M059J (cell line): ENCODE measurements at regions not wholly inside any gene's neighbourhood (a gene's known extent, or its start where the extent isn't known, plus 50 kb on each side); places are given as distances from the start of the nearest gene placed in this dataset.
A peak's percentile ranks its signal among the peaks of the same experiment; 100 is the strongest.
"Not testable (repeated sequence)": the region's sequence is repeated elsewhere in the genome, so short reads cannot be mapped to it uniquely, and the experiment has no call there.

Experiments
- DNase-seq: peaks from one replicate; pipeline ENCODE4 v3.0.0-alpha.2; 2012; ENCODE audit warnings: low read depth

DNA sequence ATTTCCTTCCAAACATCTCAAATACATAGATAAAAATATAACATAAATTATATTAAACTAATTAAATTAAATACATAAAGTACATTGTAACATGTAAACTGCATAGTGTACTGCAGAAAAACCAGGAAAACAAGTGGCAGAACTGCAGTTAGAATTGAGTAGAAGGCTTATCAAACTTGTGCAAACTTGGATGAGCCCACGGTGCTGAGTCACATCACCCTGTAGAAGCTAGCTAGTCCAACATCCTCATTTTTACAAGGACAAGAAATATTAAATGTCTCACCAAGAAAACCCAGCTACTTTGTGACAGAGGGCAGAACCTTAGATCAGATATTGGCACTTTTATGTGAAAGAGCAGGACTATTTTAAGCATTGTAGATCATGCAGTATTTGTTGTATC lies 807.9 kb upstream of the NUDT12 start:
- DNase-seq, result peak; percentile 22

DNA sequence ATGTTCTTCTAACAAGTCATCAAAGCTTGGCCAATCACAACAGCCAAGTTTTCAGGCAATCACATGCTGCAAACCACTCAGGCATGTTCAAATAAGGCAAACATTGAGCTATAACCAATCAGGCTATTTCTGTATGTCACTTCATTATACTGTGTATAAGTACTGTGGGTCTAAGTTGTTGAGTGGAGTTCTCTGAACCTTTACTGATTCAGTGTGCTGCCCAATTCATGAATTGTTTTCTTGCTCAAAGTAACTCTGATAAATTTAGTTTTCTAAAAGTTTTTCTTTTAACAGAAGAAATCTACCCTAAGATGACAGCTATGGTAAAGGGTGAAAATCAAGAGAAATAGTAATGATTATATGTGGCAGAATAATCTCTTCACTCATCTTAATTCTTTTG lies 805.4 kb upstream of the NUDT12 start:
- no peak for DNase-seq

DNA sequence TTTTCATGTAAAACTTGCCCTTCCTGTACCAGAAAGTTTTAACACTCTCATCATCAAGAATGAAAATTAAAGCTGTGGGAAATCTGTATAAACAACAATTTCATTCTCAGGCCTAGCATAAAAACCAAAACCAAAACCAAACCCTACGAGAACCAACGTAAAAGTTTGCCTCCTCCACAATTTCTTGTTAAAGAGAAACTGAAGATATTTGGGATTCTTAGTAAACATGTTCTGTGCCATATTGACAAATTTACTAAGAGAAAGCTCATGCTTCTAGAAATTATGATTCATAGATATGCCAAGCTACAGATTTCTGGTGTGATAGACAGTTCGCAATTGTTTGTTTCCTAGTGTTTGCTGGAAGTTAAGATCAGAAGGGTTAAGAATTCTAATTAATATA lies 801.0 kb upstream of the NUDT12 start:
- DNase-seq, result peak; percentile 38

DNA sequence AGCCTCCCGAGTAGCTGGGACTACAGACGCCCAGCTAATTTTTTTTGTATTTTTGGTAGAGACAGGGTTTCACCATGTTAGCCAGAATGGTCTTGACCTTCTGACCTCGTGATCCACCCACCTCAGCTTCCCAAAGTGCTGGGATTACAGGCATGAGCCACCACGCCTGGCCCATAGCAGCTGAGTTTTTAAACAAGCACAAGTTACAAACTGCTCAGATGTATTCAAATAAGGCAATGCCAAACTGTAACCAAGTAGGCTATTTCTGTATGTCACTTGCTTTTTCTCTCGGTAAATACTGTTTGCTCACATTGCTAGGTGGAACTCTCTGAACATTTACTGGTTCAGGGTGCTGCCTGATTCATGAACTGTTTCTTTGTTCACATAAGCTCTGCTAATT lies 799.3 kb upstream of the NUDT12 start:
- DNase-seq, result peak; percentile 29

DNA sequence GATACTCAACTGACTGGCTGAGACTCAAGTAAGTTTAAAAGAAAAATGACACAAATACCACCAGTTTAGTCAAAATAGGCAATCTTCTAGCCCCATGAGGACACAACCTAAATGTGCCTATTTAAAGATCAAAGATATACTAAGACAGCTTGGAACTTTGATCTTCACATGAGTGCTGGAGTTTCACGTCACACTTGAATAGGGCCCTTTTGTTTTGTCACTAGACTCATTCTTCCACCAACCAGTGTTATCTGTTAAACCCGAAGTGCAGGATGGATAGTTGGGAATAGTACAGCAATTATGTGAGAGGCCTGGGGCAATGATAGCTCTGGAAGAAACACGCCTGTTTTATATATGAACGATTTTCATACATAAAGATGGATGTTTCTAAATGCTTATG lies 792.8 kb upstream of the NUDT12 start:
- DNase-seq, result no peak

DNA sequence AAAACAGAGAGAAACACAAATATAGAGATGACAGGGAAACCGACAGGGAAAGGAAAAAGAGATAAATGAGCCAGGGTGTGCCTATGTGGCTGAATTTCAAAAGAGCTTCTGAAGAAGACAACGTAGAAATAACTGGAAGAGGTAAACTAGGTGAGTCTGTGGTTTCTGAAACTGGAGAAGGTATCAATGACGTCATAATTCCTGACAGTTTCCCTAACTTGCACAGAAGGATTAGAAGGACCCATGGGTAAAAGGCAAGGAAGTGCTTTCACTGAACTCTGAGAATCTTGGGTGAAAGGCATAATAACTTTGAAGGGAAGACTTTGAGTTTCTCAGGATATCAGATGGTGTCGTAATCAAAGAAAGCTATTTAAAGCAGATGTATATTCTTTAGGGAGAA lies 790.8 kb upstream of the NUDT12 start:
- DNase-seq, result peak; percentile 4

DNA sequence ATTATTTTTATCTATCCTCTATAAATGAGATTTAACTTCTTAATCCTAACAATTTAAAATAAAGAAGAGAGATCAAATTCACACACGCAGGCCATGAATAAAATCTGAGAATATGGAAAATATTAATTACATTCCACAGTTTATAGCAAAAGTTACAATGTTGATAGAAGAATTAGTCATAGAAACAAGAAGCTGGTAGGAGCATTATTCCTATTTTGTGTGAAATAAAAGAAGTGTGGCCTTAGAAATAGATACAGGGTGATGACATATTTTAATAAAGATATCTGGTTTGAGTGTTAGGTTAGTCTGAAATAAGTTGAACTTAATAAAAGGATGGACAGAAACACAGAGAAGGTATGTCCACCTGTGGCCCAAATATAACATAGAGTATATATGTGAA lies 790.4 kb upstream of the NUDT12 start:
- DNase-seq, result no peak

DNA sequence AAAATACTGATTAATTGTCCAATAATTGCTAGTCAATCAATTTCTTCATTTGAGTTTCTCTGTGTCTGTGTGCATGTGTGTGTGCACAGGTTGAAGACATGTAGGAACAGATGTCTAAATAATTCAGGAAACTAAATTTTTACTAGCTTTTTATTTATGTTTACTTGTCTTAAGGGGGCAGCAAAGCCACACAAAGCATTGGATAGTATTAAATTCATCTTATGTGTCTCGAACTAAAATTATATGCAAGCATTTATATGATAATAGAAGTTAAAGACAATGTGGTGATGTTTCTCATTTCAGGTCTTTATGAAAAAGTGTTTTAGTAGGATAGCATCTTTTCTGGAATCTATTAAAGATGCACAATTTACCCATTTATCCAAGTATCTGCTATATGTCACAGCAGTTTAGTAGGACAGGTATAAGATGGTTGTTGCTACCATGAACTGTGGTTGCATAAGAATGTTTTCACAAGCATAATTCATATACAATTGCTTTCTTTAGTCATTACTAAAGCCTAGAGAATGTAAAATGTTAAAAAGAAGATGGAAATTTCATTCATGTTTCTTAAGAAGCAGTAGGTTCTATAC lies 784.6 kb upstream of the NUDT12 start:
- DNase-seq, result peak; percentile 49

DNA sequence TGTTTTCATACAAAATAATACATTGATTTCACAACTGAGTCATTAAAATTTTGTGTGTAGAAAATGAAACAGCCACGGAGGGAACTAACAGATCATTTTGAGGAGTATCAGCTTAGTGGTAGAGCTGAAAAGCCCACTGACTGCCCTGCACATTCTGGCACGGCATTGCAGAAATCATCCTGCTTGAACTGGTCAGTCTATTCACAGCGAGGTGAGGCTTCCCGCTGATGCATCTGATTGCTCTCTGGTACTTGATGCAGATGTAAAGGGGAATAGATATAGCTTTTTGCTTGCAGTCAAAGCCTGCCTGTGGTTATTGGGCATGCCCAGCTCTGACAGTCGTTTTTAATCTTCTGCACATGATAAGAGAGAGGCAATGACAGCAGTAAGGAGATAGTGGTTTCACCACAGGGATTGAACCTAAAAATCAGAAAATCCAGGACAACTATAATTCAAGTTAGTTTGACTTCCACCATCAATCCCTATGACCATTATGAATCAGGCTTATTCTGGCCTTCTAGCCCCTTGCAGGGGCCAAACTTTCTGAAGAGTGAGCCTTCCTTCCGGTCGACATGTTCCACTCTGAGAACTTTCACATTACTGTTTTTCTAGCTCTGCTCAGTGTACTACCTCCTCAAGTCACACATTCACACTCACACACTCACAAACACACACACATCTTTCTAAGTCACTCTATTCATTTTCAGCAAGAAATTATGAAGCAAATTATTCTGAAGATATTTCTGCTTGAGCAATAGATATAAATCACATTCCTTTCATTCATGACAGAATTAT lies 782.8 kb upstream of the NUDT12 start:
- peak; percentile 51 for DNase-seq

DNA sequence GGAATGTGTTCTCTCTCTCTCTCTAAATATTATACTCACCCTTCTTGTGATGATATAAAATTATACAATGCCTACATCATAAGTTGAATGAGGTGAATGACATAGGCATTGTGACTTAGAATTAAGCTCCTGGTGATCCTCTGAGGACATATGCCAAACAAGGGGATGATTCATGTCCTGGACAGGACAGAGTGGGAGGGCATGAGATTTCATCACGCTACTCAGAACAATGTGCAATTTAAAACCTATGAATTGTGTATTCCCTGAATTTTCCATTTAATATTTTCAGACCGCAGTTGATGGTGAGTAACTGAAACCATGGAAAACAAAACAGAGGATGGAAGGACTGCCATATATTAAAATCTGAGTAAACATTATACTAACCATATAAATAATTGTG lies 782.2 kb upstream of the NUDT12 start:
- peak; percentile 79 for DNase-seq

DNA sequence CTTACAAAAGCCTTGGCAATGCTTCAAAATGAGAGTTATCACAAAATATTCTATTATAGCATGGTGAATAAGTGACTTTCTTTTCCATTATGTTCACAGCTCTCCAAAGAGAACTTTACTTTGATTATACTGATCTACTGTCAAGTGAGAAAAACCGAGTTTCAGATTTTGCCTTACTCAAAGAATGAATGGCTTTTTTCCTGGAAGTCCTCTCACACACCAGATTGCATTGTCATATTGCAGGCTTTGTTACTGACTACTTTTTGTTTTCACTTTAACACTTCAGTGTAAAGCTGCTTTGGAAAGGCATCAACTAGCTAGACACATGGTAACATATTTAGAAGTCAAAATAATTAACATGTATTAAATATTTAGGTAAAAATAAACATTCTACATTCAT lies 765.2 kb upstream of the NUDT12 start:
- no peak for DNase-seq

DNA sequence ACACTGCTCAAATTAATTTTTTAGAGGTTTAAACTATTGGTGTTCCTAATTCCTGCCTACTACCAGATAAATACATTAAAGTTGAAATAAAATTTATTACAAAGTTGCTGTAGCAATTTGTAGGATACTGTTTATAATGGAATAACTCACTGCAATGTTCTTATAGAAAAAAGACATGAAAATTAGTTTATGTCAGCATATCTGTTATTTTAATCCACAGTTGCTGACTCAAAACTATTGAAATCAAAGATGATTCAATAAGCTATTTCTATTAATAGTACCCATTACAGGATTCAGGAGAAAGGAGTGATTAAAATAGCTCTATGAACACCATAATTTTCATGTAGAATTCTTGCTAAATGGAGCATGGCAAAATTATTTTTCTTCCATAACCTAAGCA lies 764.4 kb upstream of the NUDT12 start:
- no peak for DNase-seq

DNA sequence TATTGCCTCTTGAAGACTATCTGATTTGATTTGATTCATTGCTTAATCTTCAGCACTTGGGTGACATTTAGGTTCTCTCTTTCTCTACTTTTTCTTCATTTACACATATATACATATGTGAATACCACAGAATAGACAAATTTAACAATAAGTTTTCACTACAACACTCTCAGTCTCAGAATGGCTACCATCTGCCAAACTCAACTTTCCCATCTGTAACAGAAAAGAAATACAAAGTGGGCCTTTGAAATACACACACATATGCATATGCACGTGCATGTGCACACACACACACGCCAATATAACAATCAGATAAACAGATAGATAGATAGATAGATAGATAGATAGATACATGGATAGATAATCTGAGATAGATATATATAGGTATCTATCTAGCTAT lies 762.8 kb upstream of the NUDT12 start:
- no peak for DNase-seq

DNA sequence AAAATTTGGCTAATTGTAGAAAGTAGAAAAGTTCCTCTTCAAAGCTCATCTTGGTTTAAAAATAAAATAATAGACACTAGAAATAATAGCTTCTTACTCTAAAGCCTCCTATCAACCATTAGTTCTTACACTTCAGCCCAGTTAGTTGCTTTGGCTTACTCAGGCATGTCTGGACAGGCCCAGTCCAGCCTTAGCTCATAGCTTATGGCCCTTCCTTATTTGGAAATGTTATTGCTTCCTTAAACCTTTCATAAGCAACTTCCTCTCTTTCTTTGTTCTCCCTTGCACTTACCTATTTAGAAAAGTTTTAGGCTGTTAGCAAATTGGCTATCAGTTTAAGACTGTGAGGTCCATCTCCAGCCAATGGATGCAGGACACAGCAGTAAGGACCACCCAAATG lies 754.1 kb upstream of the NUDT12 start:
- DNase-seq, result not testable (repeated sequence)

DNA sequence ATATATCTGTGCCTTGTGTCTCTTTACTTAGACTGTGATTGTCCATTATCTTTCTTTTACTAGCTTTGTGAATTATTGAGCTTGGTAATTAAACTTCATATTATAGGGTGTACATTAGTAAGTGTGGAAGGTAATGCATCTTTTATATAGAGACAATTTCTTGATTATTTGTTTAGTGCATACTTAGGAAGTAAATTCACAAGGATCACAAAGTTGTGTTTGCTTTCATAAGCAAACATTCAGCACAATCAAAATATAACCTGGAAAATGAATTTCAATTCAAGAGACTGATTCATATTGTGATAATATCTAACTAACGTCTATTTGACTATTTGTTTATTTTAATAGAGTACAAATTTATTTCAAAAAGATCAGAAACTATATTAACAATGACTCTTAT lies 749.9 kb upstream of the NUDT12 start:
- no peak for DNase-seq

DNA sequence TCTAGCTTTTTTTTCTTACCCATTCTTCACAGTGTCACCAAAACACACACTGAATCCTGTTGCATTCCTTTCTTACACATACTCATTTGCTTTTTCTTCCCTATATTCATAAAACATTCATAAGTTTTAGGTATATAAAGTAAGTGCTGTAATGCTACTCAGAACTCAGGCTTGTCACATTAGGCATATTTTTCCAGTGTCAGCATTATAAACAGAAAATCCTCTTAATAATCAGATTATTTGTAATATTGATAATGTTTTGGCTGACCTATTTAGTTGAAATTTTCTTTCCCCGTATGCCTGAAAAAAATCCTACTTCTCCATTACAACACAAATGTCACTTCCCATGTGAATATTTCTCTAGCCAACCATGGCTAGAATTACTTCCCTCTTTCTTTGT lies 743.0 kb upstream of the NUDT12 start:
- no peak for DNase-seq

DNA sequence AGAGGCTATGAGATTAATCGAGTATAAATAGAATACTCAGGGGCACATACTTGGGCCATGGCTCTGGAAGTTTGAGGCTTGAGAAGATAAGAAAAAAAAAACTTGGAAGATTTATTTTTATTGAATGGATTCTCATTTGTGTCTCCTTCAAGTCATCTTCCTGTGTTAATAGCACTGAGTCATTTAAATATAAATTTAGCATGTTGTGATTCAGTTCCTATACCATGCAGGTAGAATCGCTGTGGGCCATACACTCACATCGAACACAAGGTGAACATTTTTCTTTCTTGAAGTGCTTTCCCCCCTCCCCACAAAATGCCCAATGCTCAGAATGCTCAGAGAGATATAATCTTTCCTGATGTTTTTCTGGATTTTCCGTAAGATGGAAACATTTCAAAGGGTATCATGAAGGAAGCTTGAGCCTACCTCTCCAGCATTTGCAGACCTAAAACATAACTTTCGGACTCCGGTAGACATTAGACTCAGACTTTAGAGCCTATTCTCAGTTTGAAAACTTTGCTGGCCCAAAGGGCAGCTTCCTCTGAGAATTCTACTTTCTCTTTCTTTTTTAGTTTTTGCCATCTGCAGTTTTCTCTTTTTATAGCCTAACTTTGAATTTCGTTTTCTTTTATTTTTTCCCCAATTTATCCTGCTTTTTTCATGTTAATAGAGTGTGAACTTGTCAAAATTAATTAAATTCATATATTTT lies 737.6 kb upstream of the NUDT12 start:
- peak; percentile 5 for DNase-seq

DNA sequence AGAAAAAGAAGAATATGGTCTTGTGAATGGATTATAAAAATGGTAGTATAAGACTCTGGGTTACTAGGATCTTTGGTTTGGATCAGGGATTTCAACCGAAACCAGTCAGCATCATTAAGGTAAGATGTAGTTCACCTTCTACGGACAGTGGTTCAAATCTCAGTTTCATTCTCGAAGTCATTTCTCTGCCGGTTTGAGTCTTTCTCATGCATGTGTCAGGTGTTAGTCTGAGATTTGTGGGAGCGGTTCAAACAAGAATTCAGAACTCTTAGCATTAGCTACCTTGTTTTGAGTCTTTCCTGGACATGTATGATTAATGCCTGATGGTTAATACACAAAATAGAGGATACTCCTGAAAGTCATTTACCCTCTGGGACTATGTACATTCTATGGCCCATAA lies 735.9 kb upstream of the NUDT12 start:
- no peak for DNase-seq

DNA sequence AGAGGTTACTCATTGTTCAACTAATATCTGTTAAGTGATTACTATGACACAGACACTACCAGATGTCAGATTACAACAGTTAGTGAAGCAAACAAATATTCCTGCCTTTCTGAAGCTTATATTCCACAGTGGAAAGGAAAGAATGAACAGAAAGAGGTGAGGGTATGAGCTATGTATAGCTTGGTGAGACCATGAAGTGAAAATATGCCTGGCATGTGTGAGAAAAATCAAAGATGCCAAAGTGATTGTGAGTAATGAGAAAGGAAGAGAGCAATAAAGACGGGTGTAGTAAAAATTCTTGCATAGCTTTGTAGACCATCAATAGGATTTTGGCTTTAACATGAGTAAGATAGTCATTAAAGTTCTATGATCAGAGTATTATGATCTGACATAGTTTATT lies 734.5 kb upstream of the NUDT12 start:
- DNase-seq, result peak; percentile 42

DNA sequence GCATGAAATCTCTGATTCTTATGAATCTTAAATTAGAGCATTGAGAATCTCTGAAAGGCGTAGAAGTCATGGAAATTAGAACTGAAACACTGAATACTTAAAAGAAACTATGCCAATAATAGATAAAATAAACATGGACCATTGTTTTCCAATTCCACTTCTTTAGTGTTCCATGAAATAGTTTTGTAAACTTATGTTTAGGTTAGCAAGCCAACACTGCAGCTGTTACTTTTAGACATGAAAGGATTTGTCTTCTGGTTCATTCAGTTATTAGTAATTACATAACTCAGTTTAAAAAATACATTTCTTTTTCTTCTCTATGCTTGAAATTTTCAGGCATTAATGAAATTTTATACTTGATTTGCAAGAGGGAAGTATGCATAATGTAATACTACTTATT lies 733.4 kb upstream of the NUDT12 start:
- no peak for DNase-seq

DNA sequence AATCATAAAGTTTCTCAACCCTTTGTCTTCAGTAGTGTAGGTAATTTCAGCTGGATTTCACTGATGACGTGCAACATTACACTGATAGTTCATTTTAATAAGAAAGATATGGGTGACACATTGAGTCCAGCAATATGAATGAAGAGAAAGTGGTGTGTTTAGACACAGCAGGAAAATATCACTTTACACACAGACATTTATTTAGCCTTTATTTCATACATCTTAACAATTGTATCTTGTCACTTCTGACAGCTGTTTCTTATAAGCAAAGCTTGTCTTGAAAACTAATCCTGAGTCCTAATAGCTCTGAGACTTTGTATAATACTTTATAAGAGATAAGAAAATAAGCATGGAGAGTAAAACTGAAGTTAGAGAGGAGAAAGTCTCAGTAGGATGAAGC lies 720.5 kb upstream of the NUDT12 start:
- DNase-seq, result no peak

DNA sequence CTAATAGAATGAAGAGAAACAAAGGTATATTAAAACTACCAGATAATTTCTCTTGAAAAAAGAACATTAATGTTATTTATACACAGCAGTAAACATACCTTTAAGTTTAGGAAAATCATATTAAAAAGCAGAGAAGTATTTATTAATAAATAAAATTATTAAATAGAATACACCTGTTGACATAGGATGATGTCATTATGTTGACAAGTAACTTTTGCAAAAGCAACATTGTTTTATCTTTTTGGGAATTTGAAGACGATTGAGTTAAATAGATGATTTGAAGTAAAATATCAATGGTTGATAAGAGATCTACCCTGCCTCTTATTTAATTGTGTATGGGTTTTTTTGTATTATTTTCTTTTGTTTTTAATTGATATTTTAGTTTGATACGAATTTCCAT lies 711.1 kb upstream of the NUDT12 start:
- DNase-seq, result no peak

DNA sequence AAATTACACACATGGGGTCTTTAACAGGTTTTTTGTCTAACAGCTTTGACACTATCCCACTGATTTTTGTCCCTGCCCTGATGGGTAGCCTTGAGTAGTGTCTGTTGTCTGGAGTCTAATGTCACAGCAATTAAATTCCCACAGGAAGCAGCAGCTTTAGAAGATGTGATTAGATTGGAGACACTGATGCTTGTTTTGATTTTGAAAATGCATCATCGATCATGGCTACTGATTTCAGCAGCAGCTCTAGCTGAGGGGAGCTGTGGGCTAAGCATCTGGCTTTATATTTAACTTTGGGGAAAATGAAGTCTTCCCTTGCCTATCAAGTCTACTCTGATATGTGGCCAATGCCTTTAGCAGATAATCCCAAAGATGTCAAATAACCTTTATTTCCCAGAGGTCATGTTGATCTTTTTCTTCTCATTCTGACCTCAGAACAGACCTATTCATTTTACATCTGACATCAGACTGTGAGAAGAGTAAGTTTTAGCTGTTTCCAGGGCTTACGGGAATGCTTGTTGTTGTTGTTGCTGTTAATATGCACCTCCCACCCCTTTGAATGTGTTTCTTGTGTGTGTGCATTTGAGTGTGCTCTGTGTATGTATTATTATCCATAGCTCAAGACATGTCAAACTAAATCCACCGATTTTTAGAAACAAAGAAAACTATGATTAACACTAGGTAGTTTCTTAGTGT lies 704.9 kb upstream of the NUDT12 start:
- DNase-seq, result no peak
